Thyroid gland (tissue), 4 donors: ENCODE measurements at regions not wholly inside any gene's neighbourhood (a gene's known extent, or its start where the extent isn't known, plus 50 kb on each side); places are given as distances from the start of the nearest gene placed in this dataset.

Experiments
- DNase-seq, 2 donors: peaks; one replicate each; pipeline ENCODE4 v3.0.0-alpha.2; 2019
- H3K27ac ChIP-seq, 3 donors: fragments of 200-600 bp; sonication (generic); 1 replicate in 2 of 3; 2 replicates in 1 of 3; pipeline ENCODE4 v1.5.1; 2016 to 2019; ENCODE audit warnings: mild to moderate bottlenecking in 1 of 3, moderate library complexity in 1 of 3
- H3K27me3 ChIP-seq: fragments of 200-600 bp; sonication (generic); one replicate; pipeline ENCODE4 v1.5.1; 2019
- H3K36me3 ChIP-seq, 2 donors: fragments of 200-600 bp; sonication (generic); one replicate each; pipeline ENCODE4 v1.5.1; 2016 to 2019
- H3K4me1 ChIP-seq, 2 donors: fragments of 200-600 bp; sonication (generic); one replicate each; pipeline ENCODE4 v1.5.1; 2017 to 2019
- H3K4me3 ChIP-seq, 3 donors: fragments of 200-600 bp; sonication (generic); replicated peaks in 1 of 3; 1 replicate in 2 of 3; 2 replicates in 1 of 3; pipeline ENCODE4 v1.5.1; 2016; ENCODE audit warnings: mild to moderate bottlenecking in 1 of 3
- H3K9me3 ChIP-seq: fragments of 200-600 bp; sonication (generic); one replicate; pipeline ENCODE4 v1.5.1; 2017
- POLR2A ChIP-seq, 2 donors: fragments of 450-650 bp; IDR thresholded peaks; one replicate each; pipeline ENCODE4 v1.6.1; 2017; ENCODE audit warnings: antibody characterized with exemption in 2 of 2, mild to moderate bottlenecking in 2 of 2, moderate library complexity in 1 of 2
- WGBS, 2 donors: methylation state at CpG; one replicate each; pipeline ENCODE4 v1.1.5; 2017; 5-methylcytosine and 5-hydroxymethylcytosine counted together
- intact Hi-C: fragments of 100-400 bp; cut with DNase I; formaldehyde crosslinking; loops from one replicate; pipeline ENCODE4 v1.15.1; 2023
- TF ChIP-seq, protein P1 (sequence below), 6 experiments: fragments of 200-600 bp in 3 of 6; fragments of 450-650 bp in 3 of 6; sonication (generic) in 3 of 6; IDR thresholded peaks; one replicate each; pipeline ENCODE4 v1.5.1; 2016 to 2019; ENCODE audit warnings: antibody characterized with exemption in 6 of 6, mild to moderate bottlenecking in 2 of 6, inconsistent platforms in 1 of 6, moderate library complexity in 1 of 6

DNA sequence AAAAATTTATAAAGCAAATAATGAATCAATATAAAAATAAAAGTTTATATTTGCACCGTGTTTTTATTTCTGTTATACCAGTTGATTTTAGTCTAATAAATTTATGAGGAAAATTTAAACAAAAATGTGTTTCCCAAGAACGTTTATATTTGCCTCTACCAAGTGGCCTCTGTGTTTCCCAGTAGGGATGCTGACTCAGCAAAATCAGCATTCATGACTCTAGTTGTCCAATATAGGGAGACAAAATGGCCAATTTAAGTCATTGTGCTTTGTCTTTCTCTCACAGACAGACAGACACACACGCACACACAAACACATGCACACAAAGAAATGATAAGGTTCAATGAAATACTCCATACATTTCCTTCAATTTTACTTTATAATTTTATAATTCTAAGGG, 942.5 kb upstream of the ZWINT start:
- DNase-seq = no peak
- intact Hi-C loops = no loop called here
- Histone ChIP-seq H3K36me3 (no peaks in the 10 kb centered on the region), H3K27ac (no peak overlapping the region), H3K4me3 (no peak overlapping the region), H3K9me3 (no peaks in the 10 kb centered on the region), H3K4me1 (no peaks in the 10 kb centered on the region), H3K27me3 (no peaks in the 10 kb centered on the region)
- WGBS, 2 donors = 68 to 77% methylated on average over 3 of the region's 3 CpGs
- TF ChIP-seq POLR2A (IDR thresholded peaks at IDR 0.05) = no peak
- TF ChIP-seq, protein P1, sequence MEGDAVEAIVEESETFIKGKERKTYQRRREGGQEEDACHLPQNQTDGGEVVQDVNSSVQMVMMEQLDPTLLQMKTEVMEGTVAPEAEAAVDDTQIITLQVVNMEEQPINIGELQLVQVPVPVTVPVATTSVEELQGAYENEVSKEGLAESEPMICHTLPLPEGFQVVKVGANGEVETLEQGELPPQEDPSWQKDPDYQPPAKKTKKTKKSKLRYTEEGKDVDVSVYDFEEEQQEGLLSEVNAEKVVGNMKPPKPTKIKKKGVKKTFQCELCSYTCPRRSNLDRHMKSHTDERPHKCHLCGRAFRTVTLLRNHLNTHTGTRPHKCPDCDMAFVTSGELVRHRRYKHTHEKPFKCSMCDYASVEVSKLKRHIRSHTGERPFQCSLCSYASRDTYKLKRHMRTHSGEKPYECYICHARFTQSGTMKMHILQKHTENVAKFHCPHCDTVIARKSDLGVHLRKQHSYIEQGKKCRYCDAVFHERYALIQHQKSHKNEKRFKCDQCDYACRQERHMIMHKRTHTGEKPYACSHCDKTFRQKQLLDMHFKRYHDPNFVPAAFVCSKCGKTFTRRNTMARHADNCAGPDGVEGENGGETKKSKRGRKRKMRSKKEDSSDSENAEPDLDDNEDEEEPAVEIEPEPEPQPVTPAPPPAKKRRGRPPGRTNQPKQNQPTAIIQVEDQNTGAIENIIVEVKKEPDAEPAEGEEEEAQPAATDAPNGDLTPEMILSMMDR (IDR thresholded peaks at IDR 0.05) = no peak

GRCh38 chr10:57300718-57301117, 939.7 kb upstream of the ZWINT start:
- intact Hi-C loops = no loop called here
- Histone ChIP-seq H3K4me1 (no peaks in the 10 kb centered on the region), H3K27me3 (no peaks in the 10 kb centered on the region), H3K4me3 (no peak overlapping the region), H3K9me3 (no peaks in the 10 kb centered on the region), H3K36me3 (no peaks in the 10 kb centered on the region), H3K27ac (no peak overlapping the region)
- no peak for DNase-seq
- no peak for TF ChIP-seq POLR2A (IDR thresholded peaks at IDR 0.05)
- 88 to 93% methylated on average over 3 of the region's 3 CpGs for WGBS, 2 donors

DNA sequence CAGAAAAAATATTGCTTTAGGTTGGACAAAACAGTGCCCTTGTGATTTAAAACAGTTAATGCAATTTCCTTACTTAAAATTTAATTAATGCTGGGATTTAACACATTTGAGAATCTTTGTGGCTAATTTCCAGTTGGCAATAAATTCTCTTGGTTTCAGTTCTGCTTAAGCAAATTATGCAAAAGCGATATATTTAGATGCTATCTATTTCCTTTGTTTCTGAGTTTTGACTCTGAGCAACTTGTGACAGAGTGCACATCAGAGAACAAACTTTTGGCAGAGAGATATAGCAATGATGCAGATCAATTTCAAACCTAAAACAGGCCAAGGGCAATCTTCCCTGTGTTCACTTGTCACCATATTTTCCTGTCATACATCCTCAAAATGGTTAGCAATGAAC, 933.6 kb upstream of the ZWINT start:
- TF ChIP-seq, protein P1 (IDR thresholded peaks at IDR 0.05) = no peak
- H3K27me3 ChIP-seq = no peaks in the 10 kb centered on the region
- no peaks in the 10 kb centered on the region for H3K9me3 ChIP-seq
- no peaks in the 10 kb centered on the region for H3K4me1 ChIP-seq
- no peak overlapping the region for H3K4me3 ChIP-seq
- intact Hi-C loops = no loop called here
- no peak for DNase-seq
- 83 to 89% methylated on average over 1 of the region's 1 CpG for WGBS, 2 donors
- H3K27ac ChIP-seq = no peak overlapping the region
- no peaks in the 10 kb centered on the region for H3K36me3 ChIP-seq

DNA sequence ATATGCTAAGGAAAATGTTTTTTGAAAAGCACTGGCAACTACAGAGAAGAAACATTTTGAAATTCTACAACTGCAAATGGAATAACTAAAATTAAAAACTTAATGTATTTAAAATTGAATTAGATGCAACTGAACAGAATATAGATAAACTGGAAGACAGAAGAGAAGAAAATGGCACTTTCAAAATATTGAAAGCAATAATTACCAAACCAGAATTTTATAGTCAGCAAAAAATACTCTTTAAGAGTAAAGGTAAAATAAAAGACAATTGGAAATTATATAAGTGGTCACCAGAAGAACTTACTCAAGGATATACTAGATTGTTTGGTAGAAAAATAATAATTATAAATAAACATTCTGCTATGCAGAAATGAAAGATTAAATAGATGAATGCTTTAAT, 927.7 kb upstream of the ZWINT start:
- H3K9me3 ChIP-seq = no peaks in the 10 kb centered on the region
- intact Hi-C loops = no loop called here
- H3K27ac ChIP-seq = no peak overlapping the region
- no peak for DNase-seq
- no peaks in the 10 kb centered on the region for H3K36me3 ChIP-seq
- no peak for TF ChIP-seq POLR2A (IDR thresholded peaks at IDR 0.05)
- TF ChIP-seq, protein P1 (IDR thresholded peaks at IDR 0.05) = no peak
- no peaks in the 10 kb centered on the region for H3K4me1 ChIP-seq
- no peaks in the 10 kb centered on the region for H3K27me3 ChIP-seq
- no peak overlapping the region for H3K4me3 ChIP-seq

GRCh38 chr10:57262892-57263291, 901.8 kb upstream of the ZWINT start:
- WGBS, 2 donors = 55 to 60% methylated on average over 3 of the region's 3 CpGs
- no peaks in the 10 kb centered on the region for H3K9me3 ChIP-seq
- H3K36me3 ChIP-seq = no peaks in the 10 kb centered on the region
- intact Hi-C loops = no loop called here
- DNase-seq = no peak
- TF ChIP-seq, protein P1 (IDR thresholded peaks at IDR 0.05) = no peak
- TF ChIP-seq POLR2A (IDR thresholded peaks at IDR 0.05) = no peak
- H3K4me1 ChIP-seq = no peaks in the 10 kb centered on the region
- H3K27me3 ChIP-seq = no peaks in the 10 kb centered on the region
- H3K4me3 ChIP-seq = no peak overlapping the region
- H3K27ac ChIP-seq = no peak overlapping the region

GRCh38 chr10:57260175-57260574, 899.1 kb upstream of the ZWINT start:
- intact Hi-C loops = no loop called here
- WGBS, 2 donors = 91 to 94% methylated on average over 2 of the region's 2 CpGs

More at GRCh38 chr10:57260175-57260574, 899.1 kb upstream of the ZWINT start:
- Histone ChIP-seq H3K4me3 (no peak overlapping the region), H3K36me3 (no peaks in the 10 kb centered on the region), H3K4me1 (no peaks in the 10 kb centered on the region), H3K27ac (no peak overlapping the region), H3K27me3 (no peaks in the 10 kb centered on the region), H3K9me3 (no peaks in the 10 kb centered on the region)
- TF ChIP-seq, protein P1 (IDR thresholded peaks at IDR 0.05) = no peak
- no peak for TF ChIP-seq POLR2A (IDR thresholded peaks at IDR 0.05)
- no peak for DNase-seq
